CD4-positive, alpha-beta T cell treated with Interleukin-4 for 1 hour (primary cell): ENCODE measurements at regions not wholly inside any gene's neighbourhood (a gene's known extent, or its start where the extent isn't known, plus 50 kb on each side); places are given as distances from the start of the nearest gene placed in this dataset.
"Not testable (repeated sequence)": the region's sequence is repeated elsewhere in the genome, so short reads cannot be mapped to it uniquely, and the experiment has no call there.

Source experiments
- DNase-seq, 2 donors: peaks; one replicate each; pipeline ENCODE4 v3.0.0-alpha.2; 2020 to 2022

- no peak for DNase-seq
These were observed 216.1 kb downstream of the GLRX3 start for GRCh38 chr10:130352291-130352645.

DNA sequence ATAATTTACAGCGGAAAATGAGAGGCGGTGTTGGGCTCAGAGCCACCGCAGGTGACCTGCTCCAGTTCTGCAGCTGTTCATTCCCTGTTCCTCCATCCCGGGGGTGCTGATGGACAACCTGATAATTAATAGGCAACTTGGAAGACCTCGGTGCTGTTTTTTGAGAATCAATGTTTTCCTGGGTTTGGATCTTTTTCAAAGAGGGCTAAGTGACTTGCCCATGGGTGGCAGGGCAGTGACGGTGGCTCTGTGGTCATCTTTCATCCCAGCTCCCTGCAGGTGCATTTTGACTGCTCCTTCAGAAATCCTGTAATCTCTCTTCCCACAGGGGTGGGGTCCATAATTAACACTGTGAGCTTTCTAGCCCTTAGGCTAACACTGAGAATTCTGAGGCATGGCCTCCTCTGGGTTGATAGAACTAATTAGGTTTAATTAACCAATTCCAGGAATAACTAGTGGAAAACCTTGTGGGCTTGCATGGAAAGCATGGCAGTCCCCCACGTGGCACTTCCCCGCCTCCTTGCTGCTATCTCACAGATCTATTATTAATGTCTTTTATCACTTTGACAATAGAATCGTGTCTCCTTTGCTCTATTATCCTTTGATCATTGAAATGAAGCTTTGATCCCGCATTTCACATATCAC lies 217.9 kb downstream of the GLRX3 start:
- DNase-seq = no peak

DNA sequence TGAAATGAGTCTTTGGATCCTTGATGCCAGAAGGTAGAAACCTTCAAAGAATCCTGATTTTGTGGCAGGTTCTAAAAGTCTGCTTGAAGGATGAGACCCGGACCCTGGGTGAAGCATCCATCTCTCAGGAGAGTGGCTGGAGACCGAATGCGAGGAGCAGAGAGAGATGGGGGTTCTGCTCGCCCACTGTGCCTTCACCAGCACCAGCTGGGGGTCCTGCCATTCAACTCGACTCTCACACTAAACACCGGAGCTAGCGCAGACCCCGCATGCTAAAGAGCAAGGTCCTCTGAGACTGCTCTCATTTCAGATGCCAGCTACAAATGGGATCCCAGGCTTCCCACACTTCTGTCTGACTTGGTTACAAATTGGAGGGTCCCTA lies 218.4 kb downstream of the GLRX3 start:
- DNase-seq = no peak

DNA sequence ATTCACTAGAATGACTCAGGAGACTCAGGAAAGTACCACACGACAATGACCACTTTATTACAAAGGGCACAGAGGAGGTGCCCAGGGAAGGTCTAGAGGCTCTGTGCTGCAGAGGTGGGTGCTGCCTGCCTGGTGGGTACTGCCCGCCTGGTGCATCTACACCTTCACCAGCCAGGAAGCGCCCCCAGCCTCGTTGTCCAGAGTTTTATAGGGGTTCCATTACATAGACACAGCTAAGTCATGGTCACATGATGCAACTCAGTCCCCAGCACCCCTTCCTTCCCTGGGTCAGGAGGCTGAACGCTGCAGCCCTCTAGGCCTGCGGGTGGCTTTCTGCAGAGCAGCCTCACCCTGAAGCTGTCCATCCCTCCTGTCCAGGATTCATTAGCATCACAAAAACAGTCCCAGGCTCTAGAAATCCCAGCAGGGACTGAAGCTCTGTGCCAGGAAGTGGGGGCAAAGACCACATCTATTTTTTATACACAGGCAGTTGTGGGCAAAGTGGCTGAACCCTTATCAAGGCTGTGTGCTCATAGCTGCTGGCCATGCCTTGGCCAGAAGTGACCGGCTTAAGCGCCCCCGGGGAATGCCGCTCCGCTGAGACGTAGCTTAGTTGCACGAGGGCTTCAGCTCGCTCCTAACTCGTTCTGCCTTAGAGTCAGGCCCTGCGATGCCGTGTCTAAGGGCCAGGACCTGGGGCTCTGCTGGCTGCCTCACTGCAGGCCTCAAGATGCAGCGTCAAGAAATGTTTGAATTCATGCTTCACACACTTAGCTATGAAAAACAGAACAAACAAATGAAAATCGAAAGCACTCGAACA lies 219.0 kb downstream of the GLRX3 start:
- DNase-seq = no peak

DNA sequence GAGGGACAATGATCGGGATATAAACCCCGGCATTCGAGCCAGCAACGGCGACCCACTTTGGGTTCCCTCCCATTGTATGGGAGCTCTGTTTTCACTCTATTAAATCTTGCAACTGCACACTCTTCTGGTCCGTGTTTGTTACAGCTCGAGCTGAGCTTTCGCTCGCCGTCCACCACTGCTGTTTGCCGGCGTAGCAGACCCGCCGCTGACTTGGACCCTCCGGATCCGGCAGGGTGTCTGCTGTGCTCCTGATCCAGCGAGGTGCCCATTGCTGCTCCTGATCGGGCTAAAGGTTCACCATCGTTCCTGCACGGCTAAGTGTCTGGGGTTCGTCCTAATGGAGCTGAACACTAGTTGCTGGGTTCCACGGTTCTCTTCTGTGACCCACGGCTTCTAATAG lies 220.2 kb downstream of the GLRX3 start:
- not testable (repeated sequence) for DNase-seq

- DNase-seq = no peak
These were observed 221.0 kb downstream of the GLRX3 start for GRCh38 chr10:130357226-130357625.

GRCh38 chr10:130357951-130358350 lies 221.8 kb downstream of the GLRX3 start:
- DNase-seq = no peak

GRCh38 chr10:130358981-130359650 lies 222.9 kb downstream of the GLRX3 start:
- DNase-seq = no peak

- no peak for DNase-seq
These were observed 223.5 kb downstream of the GLRX3 start for GRCh38 chr10:130359711-130360110.

DNA sequence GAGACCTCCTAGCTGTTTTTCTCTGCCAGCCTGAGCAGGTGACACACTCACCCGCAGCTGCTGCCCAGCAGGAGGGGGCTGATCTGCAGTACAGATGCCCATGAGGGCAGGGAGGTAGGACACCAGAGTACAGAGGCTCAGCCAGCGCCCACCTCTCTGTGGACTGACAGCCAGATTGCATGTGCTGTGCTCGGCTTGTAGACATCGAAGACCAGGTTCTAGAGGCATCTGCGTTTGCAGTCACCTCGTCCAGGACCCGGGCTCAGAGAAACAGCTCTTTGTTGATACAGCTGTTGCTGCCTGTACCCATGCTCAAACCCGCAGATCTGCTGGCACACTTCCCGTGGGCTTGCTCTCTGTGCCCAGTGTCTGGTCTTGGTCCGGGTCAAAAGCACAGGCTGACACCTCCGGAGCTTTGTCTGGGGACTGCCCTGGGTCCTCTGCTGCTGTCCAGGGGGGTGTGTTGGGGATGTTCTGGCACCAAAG lies 224.7 kb downstream of the GLRX3 start:
- no peak for DNase-seq

DNA sequence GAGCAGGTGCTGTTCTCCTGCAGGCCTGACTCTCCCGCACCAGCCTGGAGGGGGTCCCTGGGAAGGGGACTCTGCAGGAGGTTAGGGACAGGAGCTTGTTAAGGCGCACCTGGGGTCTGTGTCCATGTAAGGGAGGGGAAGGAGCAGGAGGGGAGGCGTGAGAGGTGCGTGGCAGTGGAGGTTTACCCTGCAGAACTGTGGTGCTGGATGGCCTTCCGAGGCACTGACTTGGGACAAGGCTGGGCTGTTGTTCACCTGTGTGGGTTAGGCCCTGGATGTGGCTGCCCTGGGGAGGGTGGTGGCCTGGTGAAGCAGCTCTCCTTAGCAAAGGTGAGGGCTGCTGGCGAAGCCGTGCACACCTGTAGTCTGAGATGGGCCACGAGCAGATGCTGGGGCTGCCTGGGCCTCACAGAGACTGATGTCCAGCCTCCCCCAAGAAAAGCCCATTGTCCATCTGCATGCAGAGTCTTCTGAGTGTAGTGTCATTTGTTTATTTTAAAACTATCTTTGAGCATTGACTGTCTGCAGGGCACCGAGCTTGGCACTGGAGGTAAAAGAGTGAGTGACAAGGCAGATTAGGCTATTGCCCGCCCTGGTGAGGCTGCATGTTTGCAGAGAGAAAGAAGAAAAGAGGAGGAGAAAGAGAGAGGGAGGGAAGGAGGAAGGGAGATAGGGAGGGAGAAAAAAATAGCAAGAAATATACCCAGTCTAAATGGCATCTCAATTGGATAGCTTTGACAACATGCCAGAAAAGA lies 225.3 kb downstream of the GLRX3 start:
- no peak for DNase-seq

GRCh38 chr10:130362308-130362761 lies 226.1 kb downstream of the GLRX3 start:
- DNase-seq = no peak

DNA sequence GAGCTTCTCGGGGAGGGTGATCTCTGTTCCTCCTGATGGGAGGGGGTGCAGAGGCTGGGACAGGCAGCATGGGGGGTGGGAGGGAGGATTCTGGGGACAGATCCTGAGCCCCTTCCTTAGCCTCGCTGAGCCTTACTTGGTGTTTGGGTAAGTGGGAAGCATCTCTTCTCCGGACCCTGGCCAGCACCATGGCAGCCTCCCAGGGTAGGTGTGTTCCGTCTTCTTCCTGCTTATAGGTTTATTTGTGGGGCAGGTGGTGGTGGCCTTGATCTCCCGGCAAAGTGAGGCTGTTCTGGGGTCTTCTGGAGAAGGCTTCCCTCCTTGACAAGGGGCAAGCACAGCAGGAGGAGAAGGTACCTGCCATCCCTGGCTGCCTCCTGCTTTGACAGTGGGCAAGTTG lies 226.9 kb downstream of the GLRX3 start:
- DNase-seq = no peak

GRCh38 chr10:130363899-130364445 lies 227.8 kb downstream of the GLRX3 start:
- no peak for DNase-seq

- no peak for DNase-seq
These were observed 228.6 kb downstream of the GLRX3 start for GRCh38 chr10:130364631-130365411.

GRCh38 chr10:130368761-130369560 lies 232.8 kb downstream of the GLRX3 start:
- DNase-seq = no peak

GRCh38 chr10:130369645-130370381 lies 233.6 kb downstream of the GLRX3 start:
- no peak for DNase-seq

GRCh38 chr10:130370721-130371120 lies 234.5 kb downstream of the GLRX3 start:
- no peak for DNase-seq

DNA sequence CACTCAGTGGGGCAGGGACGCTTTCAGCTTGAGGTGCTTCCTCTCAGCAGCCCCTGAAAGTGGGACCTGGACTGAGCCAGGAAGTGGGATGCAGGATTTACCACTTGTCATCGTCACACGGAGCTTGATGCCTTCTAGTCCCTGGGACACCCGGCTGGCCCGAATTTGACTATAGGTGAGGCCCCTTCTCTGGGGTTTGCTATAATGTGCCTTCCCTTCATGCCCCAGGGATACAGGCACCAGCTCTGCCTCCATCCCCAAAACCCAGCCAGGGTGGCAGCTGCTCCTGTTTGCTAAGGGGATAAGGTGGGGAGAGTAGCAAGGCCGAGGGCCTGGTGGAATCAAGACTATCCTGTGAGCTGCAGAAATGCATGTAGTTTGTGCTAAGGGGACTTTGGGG lies 235.0 kb downstream of the GLRX3 start:
- no peak for DNase-seq

- no peak for DNase-seq
These were observed 235.5 kb downstream of the GLRX3 start for GRCh38 chr10:130371666-130372065.
